Left kidney (tissue), 1 donor: ENCODE measurements at regions not wholly inside any gene's neighbourhood (a gene's known extent, or its start where the extent isn't known, plus 50 kb on each side); places are given as distances from the start of the nearest gene placed in this dataset.
"Not testable (repeated sequence)": the region's sequence is repeated elsewhere in the genome, so short reads cannot be mapped to it uniquely, and the experiment has no call there.

Source experiments
- DNase-seq: peaks from one replicate; pipeline ENCODE4 v3.0.0-alpha.2; 2013

DNA sequence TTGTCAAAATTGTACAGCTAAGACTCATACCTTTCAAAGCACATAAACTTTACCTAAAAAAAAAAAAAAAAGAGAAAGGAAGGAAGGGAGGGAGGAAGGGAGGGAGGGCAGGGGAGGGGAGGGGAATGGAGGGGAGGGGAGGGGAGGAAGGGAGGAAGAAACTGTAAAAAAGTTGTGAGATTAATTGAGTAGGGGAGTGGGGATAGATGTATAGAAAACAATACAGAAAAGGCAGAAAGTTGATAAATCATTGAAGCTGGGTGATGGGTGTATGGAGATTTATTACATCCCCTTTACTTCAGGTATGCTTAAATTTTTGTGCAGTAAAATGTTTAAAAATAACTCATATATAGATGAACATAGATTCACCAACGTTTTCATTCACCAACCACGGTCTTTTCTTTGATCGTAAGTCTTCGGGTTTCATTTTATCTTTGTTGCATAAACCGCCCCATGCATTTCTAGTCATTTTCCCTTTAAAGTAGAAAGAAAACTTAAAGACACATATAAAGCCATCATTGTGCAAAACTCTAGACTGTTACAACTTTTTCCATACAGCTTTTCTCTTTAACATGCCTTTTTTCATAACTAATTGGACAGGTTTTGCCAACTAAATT lies 191.2 kb upstream of the KRR1 start:
- no peak for DNase-seq

DNA sequence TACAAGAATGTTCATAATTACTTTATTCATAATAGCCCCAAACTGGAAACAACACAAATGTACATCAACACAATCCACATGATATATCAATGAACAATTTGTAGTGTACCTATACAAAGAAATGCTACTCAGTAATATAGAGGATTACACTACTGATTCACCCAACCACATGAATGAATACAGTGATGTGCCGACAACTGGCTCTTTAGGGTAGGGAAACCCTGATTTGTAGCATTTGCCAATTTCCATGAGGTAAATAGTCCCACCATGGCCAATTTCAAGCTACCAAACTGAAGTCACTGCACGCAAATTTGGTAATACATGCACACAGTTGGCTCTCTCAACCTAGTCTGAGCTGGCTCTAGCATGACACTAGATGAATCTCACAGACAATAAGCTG lies 190.4 kb upstream of the KRR1 start:
- DNase-seq: no peak

DNA sequence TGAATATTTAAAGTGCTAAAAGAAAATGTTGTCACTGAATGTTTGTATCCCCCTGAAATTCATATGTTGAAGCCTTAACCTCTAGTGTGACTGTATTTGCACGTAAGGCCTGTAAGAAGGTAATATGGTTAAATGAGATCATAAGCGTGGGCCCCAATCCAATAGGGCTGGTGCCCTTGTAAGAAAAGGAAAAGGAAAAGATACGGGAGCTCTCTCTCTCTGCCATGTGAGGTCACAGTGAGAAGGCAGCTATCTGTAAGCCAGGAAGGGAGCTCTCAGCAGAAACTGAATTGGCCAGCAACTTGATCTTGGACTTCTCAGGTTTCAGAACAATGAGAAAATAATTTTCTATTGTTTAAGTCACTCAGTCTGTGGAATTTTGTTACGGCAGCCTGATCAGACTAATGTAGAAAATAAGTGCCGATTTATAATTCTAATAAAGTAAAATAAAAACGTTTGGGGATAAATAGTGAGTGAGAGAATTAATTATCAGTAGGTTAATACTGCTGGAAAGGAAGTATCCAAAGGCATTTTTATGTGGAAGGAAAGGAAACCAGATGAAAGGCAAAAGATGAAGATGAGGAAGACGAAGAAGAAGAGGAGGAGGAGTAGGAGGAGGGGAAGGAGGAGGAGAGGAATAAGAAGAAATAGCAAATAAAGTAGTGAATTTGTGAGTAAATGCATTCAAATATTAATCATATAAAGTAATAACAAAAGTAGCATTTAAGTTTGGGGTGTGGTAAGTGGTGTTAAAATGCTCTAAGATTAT lies 188.5 kb upstream of the KRR1 start:
- DNase-seq: no peak

DNA sequence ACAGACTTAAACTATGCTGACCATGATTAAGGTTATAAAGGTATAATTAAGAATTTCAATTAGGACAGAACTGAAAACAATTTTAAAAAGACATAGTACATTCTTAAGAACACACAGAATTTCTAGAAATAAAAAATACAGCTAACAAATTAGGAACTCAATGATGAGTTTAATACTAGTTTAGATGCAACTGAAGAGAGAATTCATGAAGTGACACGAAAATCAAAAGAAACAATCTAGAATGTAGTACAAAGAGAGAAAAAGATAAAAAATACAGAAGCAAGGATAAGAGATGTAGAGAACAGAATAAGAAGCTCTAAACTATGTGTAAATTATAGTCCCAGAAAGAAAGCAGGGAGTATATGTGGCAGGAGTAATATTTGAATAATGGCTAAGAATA lies 187.8 kb upstream of the KRR1 start:
- DNase-seq: no peak

DNA sequence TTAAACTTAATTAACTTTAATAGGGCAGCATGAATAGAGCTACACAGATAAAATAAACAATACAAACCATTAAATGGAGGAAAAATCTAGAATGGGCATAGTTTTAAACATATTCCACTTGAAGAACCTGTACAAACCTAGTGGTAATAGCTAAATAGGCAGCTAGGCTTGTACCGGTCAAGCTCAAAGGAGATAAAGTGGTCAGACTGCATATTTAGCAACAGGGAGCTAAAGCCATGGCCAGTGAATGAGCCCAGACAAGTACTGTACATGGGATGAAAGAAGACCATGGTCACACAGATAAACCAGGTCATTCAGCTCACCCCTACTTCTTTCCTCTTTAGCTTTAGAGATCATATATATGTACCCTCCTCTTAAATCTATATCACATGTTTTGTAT lies 186.6 kb upstream of the KRR1 start:
- DNase-seq: no peak

DNA sequence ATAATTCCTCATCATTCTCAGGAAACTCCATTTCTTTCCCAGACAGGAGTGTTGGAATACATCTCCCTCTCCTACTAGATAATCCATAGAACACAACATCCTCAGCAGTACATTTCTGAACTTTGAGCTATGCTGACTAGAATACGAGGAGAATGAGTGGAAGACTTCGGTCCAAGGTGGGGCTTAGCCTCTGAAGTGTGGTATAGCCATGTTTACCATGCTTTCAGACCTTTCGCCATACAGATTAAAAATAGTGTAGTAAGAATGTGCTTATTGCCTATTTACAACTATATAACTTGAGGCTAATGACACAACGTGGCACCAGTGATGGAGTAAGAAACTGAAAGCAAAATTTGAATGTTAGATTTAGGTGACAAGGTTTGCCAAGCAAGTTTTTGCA lies 184.5 kb upstream of the KRR1 start:
- no peak for DNase-seq

DNA sequence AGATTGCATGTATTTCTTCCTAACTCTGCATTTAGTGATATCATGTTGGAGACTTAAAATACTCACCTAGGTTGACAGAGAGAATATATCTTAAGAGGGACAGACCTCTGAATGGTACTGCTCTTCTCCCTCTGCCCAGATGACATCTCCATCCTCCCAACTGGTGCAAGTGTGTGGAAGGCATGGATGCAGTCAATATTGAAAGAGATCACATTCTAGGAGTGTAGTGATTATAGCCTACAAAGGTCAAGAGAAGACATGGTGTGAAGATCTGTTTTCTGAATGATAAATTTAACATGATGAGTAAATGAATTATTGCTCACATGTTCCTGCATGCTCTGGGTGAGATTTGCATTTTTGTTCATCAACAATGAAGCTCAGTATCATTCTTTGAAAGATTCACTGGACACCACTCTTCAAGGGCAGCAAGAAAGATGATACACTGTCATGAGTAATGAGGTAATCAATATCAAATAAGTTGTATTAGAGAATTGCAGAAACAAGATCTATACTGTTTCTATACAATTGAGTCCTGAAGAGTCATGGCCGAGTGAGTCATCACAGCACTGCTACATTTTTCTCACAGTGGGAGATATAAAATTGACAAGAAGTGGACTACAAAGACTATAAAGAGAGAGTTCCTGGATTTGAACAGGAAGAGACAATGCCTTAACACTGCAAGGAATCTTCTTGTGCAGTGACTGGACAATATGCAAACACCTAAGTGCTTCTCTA lies 183.3 kb upstream of the KRR1 start:
- DNase-seq: no peak

DNA sequence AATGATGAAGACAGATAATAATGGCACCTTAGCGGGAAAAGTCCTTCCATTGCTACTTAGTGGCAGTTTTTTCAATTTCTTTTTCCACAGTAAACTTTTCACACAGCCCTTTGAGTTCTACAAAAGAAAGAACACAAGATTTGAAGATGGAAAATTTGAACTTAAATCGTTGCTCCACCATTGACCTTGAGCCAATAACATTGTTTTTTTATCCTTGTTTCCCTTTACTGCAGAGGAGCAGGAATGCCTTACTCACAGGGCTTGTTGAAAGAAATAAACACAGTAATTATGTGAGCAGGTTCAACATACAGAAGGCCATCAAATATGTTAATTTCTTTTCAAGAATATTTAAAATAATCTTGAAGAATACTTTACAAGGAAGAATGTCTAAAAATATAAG lies 181.5 kb upstream of the KRR1 start:
- no peak for DNase-seq

DNA sequence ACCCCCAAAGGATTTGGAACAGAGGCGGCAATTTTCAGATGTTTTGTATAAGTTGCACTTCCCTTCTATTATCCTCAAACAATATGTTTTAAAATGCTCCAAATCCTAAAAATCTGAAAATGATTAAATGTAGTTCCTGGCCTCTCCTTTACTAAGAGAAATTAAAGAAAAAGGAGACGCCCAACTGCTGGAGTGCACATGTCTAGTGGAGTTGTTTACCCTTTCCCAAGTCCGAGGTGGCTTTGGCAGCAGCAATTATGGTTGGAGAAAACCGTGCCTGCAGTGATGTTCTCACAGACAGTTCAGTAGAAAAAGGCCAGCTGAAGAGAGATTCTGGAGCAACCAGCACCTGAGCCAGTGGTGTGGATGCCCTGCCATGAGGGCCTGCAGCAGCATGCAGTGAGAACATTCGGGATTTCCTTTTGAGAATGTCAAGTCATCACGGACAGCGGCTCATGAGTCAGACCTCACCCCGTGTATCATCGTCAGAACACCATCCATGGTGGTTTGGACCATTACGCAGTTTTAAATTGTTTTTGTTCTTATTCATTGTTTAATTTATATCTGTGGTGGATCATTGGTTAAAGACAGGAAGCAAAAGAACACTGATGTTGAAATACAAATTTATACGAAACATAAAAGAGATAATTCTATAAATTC lies 179.0 kb upstream of the KRR1 start:
- no peak for DNase-seq

DNA sequence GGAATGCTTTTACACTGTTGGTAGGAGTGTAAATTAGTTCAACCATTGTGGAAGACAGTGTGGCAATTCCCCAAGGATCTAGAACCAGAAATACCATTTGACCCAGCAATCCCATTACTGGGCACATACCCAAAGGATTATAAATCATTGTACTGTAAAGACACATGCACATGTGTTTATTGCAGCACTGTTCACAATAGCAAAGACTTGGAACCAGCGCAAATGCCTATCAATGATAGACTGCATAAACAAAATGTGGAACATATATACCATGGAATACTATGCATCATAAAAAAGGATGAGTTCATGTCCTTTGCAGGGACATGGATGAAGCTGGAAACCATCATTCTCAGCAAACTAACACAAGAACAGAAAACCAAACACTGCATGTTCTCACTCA lies 174.8 kb upstream of the KRR1 start:
- DNase-seq: not testable (repeated sequence)

DNA sequence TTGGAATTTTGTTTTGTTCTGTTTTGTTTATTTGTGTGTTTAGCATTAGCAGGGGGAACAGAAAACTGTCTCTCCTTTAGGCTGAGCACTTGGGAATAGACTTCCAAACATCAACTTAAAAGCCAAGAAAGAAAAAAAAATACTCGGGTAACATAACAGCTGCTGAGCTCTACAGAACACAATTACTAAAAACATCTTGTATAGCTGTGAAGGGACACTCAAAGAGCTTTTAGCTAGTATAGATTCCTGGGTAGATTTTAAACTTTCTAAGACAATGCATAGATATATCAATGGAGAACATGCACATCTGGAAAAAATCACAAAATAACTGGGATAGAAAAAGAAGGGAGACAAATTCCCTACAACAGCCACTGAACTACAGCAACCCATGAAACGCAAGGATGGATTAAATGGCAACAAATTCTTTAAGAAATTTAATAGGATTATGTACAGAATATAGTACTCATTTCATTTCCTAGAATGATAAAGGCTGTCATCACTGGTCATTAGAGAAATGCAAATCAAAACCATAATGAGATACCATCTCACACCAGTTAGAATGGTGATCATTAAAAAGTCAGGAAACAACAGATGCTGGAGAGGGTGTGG lies 174.3 kb upstream of the KRR1 start:
- DNase-seq: no peak

DNA sequence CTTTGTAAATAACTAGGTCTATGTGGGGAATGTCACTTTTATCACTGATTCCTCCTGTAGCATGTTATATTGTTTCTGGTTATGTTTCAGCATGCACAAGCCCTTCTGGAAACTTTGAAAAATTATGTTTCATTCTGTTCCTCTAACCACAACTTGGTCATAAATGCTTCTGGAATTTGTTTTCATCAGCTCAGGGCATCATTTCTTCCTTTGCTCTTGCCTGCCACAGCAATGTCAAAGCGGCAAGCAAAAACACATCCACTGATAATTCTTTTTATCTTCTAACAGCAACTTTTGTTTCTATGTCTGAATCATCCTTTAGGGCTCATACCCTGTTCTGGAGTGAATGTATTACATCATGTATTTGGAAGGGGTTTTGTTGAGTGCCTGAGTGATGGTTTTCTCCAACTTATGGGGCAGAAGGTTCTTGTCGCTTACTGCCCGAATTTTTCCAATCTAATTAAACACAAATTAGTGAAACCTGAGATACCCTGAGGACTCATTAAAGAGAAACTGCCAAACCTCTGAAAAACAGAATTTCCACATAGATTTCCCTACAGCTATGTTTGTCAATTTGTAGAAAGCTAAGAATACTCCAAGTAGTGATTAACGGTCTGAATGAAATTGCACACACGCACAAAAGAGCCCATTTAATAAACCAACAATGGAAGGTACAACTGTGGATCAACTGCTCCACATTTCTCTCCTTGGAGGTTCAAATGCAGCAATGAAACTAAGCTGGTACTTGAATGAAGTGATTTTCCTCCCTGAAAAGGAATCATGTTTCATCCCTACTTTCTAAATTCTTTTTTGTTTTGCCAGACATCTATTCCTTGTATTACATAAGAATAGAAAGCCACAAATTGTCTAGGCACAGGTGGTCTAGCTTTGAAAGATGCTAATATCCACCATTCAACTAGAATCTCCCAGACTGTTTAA lies 173.5 kb upstream of the KRR1 start:
- DNase-seq: no peak

DNA sequence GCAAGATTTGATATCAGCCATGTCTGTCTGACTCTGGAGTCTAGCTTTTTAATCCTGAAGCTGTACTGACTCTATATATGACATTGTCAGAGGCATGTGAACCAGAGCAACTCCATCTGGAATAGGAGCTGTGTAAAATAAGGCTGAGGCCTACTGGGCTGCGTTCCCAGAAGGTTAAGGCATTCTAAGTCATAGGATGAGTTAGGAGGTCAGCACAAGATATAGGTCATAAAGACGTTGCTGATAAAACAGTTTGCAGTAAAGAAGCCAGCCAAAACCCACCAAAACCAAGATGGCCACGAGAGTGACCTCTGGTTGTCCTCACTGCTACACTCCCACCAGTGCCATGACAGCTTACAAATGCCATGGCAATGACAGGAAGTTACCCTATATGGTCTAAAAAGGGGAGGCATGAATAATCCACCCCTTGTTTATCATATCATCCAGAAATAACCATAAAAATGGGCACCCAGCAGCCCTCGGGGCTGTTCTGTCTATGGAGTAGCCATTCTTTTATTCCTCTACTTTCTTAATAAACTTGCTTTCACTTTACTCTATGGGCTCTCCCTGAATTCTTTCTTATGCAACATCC lies 172.7 kb upstream of the KRR1 start:
- not testable (repeated sequence) for DNase-seq

DNA sequence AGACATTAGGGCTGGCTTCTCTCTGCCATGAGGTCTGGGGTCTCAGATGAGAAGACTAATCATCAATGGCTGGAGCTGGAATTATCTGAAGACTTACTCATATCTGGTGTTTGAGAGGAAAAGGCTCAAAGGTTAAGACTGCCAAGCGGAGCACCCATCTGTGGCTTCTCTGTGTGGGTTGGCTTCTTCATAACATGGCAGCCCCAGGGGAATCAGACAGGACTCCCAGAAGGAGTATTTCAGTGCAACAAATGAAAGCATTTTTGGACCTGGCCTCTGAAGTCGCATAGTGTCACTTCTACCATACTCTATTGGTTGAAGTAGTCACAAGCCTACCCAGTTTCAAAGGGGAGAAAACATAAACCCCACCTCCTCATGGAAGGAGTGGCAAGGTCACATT lies 171.8 kb upstream of the KRR1 start:
- no peak for DNase-seq

DNA sequence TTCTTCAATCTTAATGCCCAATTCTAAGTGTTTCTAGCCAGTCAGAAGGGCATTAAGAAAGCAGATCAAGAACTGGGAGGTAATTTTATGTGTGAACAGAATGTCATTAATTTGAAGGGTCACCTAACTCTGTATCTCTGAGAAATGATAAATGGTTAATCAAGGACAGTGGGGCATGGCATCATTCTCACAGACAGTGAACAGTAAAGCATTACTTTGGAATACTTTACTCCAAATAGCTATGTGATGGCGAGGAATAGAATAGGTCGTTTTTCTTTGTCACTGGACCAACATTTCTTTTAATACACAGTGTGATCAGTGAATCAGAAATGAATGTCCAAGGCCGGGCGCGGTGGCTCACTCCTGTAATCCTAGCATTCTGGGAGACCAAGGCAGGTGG lies 166.1 kb upstream of the KRR1 start:
- DNase-seq: no peak

DNA sequence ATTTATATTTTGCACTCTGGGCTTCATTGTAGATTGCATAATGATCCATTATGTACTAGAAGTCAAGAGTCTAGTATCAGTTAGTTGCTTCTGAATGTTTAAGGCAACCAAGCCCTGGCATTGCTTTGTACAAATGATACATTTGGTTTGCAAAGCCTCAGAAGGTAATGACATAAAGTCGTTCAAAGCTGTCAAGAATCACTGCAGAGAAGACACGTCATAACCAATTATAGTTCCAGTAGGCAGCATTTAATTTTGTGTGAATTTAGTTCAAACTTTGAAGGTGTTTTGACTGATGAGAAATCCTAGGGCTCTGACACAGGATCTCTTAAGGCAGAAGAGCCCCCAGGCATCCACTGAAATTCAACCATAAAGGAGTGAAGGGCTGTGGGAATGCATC lies 163.0 kb upstream of the KRR1 start:
- no peak for DNase-seq

DNA sequence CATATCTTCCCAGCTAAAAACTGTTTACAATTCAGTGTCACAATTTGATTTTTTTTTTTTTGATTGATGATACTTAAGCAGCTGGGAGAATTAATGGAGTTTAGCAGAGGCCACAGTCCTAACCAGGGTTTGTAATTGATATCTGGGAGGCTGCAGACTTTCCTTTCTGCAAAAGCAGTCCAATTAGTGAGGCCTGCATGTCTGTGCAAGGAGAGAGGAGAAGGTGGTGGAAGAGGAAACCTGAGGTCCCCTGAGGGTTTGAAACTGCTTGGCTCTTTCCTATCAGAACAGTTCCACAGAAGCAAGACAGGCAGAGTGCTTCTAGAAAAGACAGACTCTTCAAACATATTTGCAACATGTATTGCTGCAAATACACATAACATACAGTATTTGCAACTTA lies 160.8 kb upstream of the KRR1 start:
- peak; percentile 51 for DNase-seq

DNA sequence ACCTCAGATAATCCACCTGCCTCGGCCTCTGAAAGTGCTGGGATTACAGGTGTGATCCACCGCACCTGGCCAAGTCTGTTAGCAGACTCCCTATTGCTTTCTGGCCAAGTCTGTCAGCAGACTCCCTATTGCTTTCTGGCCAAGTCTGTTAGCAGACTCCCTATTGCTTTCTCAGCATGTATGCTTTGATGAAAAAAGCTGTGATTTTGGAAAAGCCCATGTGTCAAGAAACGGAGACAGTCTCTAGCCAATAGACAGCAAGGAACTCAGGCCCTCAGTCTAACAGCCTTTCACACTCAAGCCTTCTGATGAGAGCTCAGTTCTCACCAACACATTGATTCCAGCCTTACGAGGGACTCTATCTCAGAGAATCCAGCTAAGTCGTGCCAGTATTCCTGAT lies 158.8 kb upstream of the KRR1 start:
- DNase-seq: no peak

DNA sequence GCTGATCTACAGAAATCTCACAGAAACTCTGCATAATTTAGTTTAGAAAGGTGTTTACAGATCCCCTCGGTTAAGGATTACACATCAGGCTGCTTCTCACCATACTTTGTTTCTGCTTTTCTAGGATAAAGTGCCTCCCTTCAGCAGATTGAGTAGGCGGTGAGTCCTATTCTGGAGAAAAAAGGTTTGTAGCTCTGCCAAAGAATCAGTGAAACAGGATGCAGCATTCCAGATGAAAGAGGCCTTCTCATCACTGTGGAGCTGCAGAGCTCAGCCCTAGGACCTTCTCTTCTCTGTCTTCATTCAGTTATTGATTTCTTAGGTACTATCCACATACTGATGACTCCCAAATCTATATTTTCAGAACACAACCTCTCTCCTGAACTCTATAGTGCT lies 155.5 kb upstream of the KRR1 start:
- DNase-seq: no peak

DNA sequence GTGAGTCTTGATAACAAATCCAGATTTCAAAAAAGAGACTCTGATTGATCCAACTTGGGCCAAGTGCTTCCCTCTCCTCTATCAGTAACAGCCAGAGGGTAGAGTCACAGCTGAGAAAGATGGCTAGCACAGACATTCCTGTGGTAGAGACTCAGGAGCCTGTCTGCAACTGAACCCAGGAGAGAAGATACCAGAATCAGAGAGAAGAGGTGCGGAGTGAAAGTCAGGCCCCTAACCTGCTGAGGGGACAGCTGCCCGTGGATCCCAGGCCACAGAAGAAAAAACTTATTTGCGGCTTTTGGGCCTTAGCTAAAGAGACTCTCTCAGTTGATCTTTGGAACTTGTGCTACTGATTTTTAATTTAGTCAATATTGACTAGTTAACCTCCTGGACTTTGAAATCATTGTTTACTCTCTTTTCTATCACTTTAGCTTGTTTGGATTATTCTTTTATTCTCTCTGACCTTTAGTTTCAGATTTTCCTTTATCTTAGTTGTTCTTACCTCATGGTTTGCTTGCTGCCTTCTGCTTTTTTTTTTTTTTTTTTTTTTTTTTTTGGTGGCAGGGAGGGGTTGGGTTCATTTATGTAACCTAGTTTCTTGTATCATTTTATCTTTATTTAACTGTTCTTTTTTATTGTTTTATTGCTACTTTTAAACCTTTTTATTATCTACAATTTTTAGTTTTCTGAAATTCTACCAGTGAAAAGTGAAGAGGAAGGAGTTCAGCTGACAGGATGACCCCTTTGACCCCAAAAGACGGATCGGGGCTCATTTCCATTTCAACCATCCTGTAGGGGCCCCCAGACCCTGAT lies 154.9 kb upstream of the KRR1 start:
- no peak for DNase-seq
